HCT116 (cell line): ENCODE measurements at regions not wholly inside any gene's neighbourhood (a gene's known extent, or its start where the extent isn't known, plus 50 kb on each side); places are given as distances from the start of the nearest gene placed in this dataset.

Experiments used
- ATAC-seq: fragments of 200-7000 bp; cut with Tn5 transposase; 2 replicates; pipeline ENCODE4 v1.9.1; 2020; ENCODE audit warnings: mild to moderate bottlenecking, moderate library complexity
- BruUV-seq: library from RNA; stranded (reverse); fragments of 400-500 nt; replicated peaks from 2 replicates; lab custom pipeline; 2021; lab: Mats Ljungman, UMichigan
- CTCF ChIA-PET: fragments of 300-600 bp; sonication (Branson Sonifier 250); formaldehyde crosslinking; loops from one replicate; lab custom pipeline; 2021; ENCODE audit warnings: antibody characterized with exemption; lab: Charles Lee
- POLR2A ChIA-PET: fragments of 300-600, 350-600 bp; sonication (Branson Sonifier 250); formaldehyde crosslinking; loops from one replicate; lab custom pipeline; 2021; ENCODE audit warnings: antibody characterized with exemption; lab: Charles Lee
- RAD21 ChIA-PET, 2 experiments: fragments of 300-600 bp; sonication (Branson Sonifier 250); formaldehyde crosslinking; loops; one replicate each; lab custom pipeline; 2023; ENCODE audit warnings: low total read pairs in 2 of 2; ENCODE audit not compliant: uncharacterized antibody in 2 of 2, unreplicated experiment in 2 of 2, low non-redundant PET in 1 of 2; lab: Charles Lee
- DNase-seq: peaks from one replicate; pipeline ENCODE4 v3.0.0-alpha.2; 2010; ENCODE audit warnings: low read depth, low spot score
- H2AFZ ChIP-seq: fragments of 200-600 bp; shearing (Covaris generic), sonication (generic); 2 replicates; pipeline ENCODE4 v1.6.1; 2017; ENCODE audit warnings: low read depth, mixed run types, mixed read lengths, antibody characterized with exemption, low read length; ENCODE audit not compliant: poor library complexity, severe bottlenecking
- H3K27ac ChIP-seq: 2 replicates; pipeline ENCODE4 v1.5.1; 2012; ENCODE audit warnings: low read depth, low read length
- H3K27me3 ChIP-seq: fragments of 200-600 bp; sonication (generic); 2 replicates; pipeline ENCODE4 v1.6.1; 2016; ENCODE audit warnings: mixed run types, low read length, mixed read lengths; ENCODE audit not compliant: insufficient read depth
- H3K36me3 ChIP-seq, 2 experiments: fragments of 200-500 bp in 1 of 2; fragments of 200-600 bp in 1 of 2; sonication (Bioruptor generic) in 1 of 2; sonication (generic) in 1 of 2; 2 replicates each; pipeline versions ENCODE4 v1.5.1 to v1.6.1; 2014 to 2016; ENCODE audit warnings: low read length in 2 of 2, inconsistent platforms in 1 of 2, mixed read lengths in 1 of 2, mixed run types in 1 of 2; ENCODE audit not compliant: insufficient read depth in 2 of 2, control insufficient read depth in 1 of 2
- H3K4me1 ChIP-seq, 2 experiments: fragments of 200-600 bp in 1 of 2; sonication (generic) in 1 of 2; 2 replicates each; pipeline versions ENCODE4 v1.5.1 to v1.6.1; 2012 to 2017; ENCODE audit warnings: low read length in 2 of 2, inconsistent platforms in 1 of 2, mild to moderate bottlenecking in 1 of 2, mixed read lengths in 1 of 2, mixed run types in 1 of 2, moderate library complexity in 1 of 2; ENCODE audit not compliant: insufficient read depth in 2 of 2, control insufficient read depth in 1 of 2
- H3K4me2 ChIP-seq: fragments of 200-600 bp; sonication (generic); 2 replicates; pipeline ENCODE4 v1.6.1; 2017; ENCODE audit warnings: mixed run types, low read length, mixed read lengths
- H3K4me3 ChIP-seq, 2 experiments: fragments of 200-600 bp in 1 of 2; sonication (generic) in 1 of 2; replicated peaks in 1 of 2; 2 replicates each; pipeline ENCODE4 v1.5.1; 2011 to 2016; ENCODE audit warnings: low read length in 2 of 2, control low read depth in 1 of 2, low read depth in 1 of 2, mild to moderate bottlenecking in 1 of 2, mixed read lengths in 1 of 2, mixed run types in 1 of 2
- H3K79me2 ChIP-seq: fragments of 200-600 bp; sonication (generic); 2 replicates; pipeline ENCODE4 v1.6.1; 2017; ENCODE audit warnings: mild to moderate bottlenecking, mixed run types, low read length, moderate library complexity, mixed read lengths; ENCODE audit not compliant: insufficient read depth
- H3K9ac ChIP-seq: fragments of 200-600 bp; sonication (generic); 2 replicates; pipeline ENCODE4 v1.6.1; 2016; ENCODE audit warnings: low read length, mixed read lengths
- H3K9me2 ChIP-seq: fragments of 200-600 bp; sonication (generic), shearing (Covaris generic); 2 replicates; pipeline ENCODE4 v1.6.1; 2017; ENCODE audit warnings: mixed run types, mild to moderate bottlenecking, moderate library complexity; ENCODE audit not compliant: insufficient read depth
- H3K9me3 ChIP-seq, 2 experiments: fragments of 200-500 bp in 1 of 2; fragments of 200-600 bp in 1 of 2; sonication (Bioruptor generic) in 1 of 2; sonication (generic) in 1 of 2; 2 replicates each; pipeline ENCODE4 v1.6.1; 2014 to 2017; ENCODE audit warnings: low read length in 2 of 2, mixed read lengths in 2 of 2, inconsistent platforms in 1 of 2, low read depth in 1 of 2, mild to moderate bottlenecking in 1 of 2, mixed run types in 1 of 2, moderate library complexity in 1 of 2; ENCODE audit not compliant: control insufficient read depth in 1 of 2, insufficient read depth in 1 of 2
- H4K20me1 ChIP-seq: fragments of 200-600 bp; sonication (generic), shearing (Covaris generic); 2 replicates; pipeline ENCODE4 v1.6.1; 2017; ENCODE audit warnings: mixed run types, mild to moderate bottlenecking, moderate library complexity; ENCODE audit not compliant: insufficient read depth
- ATF3 ChIP-seq: IDR thresholded peaks from 2 replicates; pipeline ENCODE4 v1.6.1; 2012
- CBX3 ChIP-seq: IDR thresholded peaks from 2 replicates; pipeline ENCODE4 v1.6.1; 2012; ENCODE audit warnings: low read depth
- CEBPB ChIP-seq: IDR thresholded peaks from 2 replicates; pipeline ENCODE4 v1.6.1; 2012; ENCODE audit warnings: low read depth
- CTCF ChIP-seq, 3 experiments: fragments of 200-600 bp in 1 of 3; sonication (generic) in 1 of 3; IDR thresholded peaks in 2 of 3; conservative IDR thresholded peaks in 1 of 3; 2 replicates each; pipeline ENCODE4 v1.5.1; 2012 to 2017; ENCODE audit warnings: low read depth in 2 of 3, low read length in 2 of 3, antibody characterized with exemption in 1 of 3, borderline replicate concordance in 1 of 3, control low read depth in 1 of 3, mild to moderate bottlenecking in 1 of 3, mixed read lengths in 1 of 3, mixed run types in 1 of 3, moderate library complexity in 1 of 3; ENCODE audit not compliant: insufficient read depth in 1 of 3
- ELF1 ChIP-seq: IDR thresholded peaks from 2 replicates; pipeline ENCODE4 v1.6.1; 2012; ENCODE audit warnings: low read depth, borderline replicate concordance
- EZH2 ChIP-seq: fragments of 200-600 bp; sonication (generic); IDR thresholded peaks from 2 replicates; pipeline ENCODE4 v1.6.1; 2017; ENCODE audit warnings: antibody characterized with exemption, mixed run types
- EZH2phosphoT487 ChIP-seq: fragments of 200-600 bp; IDR thresholded peaks from 2 replicates; pipeline ENCODE4 v1.6.1; 2018; ENCODE audit warnings: antibody characterized with exemption, borderline replicate concordance
- FOSL1 ChIP-seq: IDR thresholded peaks from 2 replicates; pipeline ENCODE4 v1.6.1; 2012; ENCODE audit warnings: low read depth
- JUND ChIP-seq: IDR thresholded peaks from 2 replicates; pipeline ENCODE4 v1.6.1; 2012
- MAX ChIP-seq: IDR thresholded peaks from 2 replicates; pipeline ENCODE4 v1.6.1; 2012
- POLR2A ChIP-seq: IDR thresholded peaks from 2 replicates; pipeline ENCODE4 v1.7.0; 2011; ENCODE audit warnings: borderline replicate concordance; ENCODE audit not compliant: insufficient read depth, insufficient read length; ENCODE audit errors: extremely low read depth
- POLR2AphosphoS5 ChIP-seq: IDR thresholded peaks from 2 replicates; pipeline ENCODE4 v1.6.1; 2011; ENCODE audit warnings: mild to moderate bottlenecking, low read depth, low read length, moderate library complexity
- REST ChIP-seq: IDR thresholded peaks from 2 replicates; pipeline ENCODE4 v1.6.1; 2012; ENCODE audit warnings: low read depth
- SIN3A ChIP-seq: IDR thresholded peaks from 2 replicates; pipeline ENCODE4 v1.6.1; 2012; ENCODE audit warnings: low read depth
- SP1 ChIP-seq: IDR thresholded peaks from 2 replicates; pipeline ENCODE4 v1.6.1; 2012; ENCODE audit warnings: low read depth
- SRF ChIP-seq: IDR thresholded peaks from 2 replicates; pipeline ENCODE4 v1.6.1; 2012; ENCODE audit warnings: low read depth
- YY1 ChIP-seq: IDR thresholded peaks from 2 replicates; pipeline ENCODE4 v1.6.1; 2011; ENCODE audit warnings: low read length, low read depth, moderate library complexity, mild to moderate bottlenecking; ENCODE audit not compliant: insufficient replicate concordance; ENCODE audit errors: extremely low read depth
- ZBTB33 ChIP-seq: IDR thresholded peaks from 2 replicates; pipeline ENCODE4 v1.6.1; 2011; ENCODE audit warnings: mild to moderate bottlenecking, low read length, moderate library complexity; ENCODE audit not compliant: insufficient replicate concordance; ENCODE audit errors: extremely low read depth
- ZFX ChIP-seq: fragments of 450-650 bp; IDR thresholded peaks from 2 replicates; pipeline ENCODE4 v1.6.1; 2017
- intact Hi-C: fragments of 100-400 bp; cut with micrococcal nuclease; formaldehyde crosslinking; loops from 2 replicates; pipeline ENCODE4 v1.10.0; 2022

- no peaks in the 10 kb centered on the region for H4K20me1 ChIP-seq
- H3K27me3 ChIP-seq: no peaks in the 10 kb centered on the region
- no peaks in the 10 kb centered on the region for H3K4me1 ChIP-seq
- no peak overlapping the region for H3K4me2 ChIP-seq
- no peaks in the 10 kb centered on the region for H3K9me3 ChIP-seq
- H2AFZ ChIP-seq: no peak overlapping the region
- DNase-seq (no peak), ATAC-seq (no peak)
- H3K79me2 ChIP-seq: no peaks in the 10 kb centered on the region
- no TSS peak for BruUV-seq
- H3K4me3 ChIP-seq: no peak overlapping the region
- no peak for TF ChIP-seq JUND
- TF ChIP-seq FOSL1: no peak
- no peak for TF ChIP-seq CBX3
- TF ChIP-seq CTCF (IDR thresholded peaks at IDR 0.05 in 2 of 3, conservative IDR thresholded peaks at IDR 0.05 in 1 of 3; ENCODE audit: borderline replicate concordance in 1 of 3, insufficient read depth in 1 of 3, low read depth in 2 of 3, low read length in 2 of 3): no peak
- TF ChIP-seq ZFX: no peak
- TF ChIP-seq POLR2AphosphoS5: no peak
- TF ChIP-seq POLR2A: no peak
- TF ChIP-seq ELF1: no peak
- no peak for TF ChIP-seq SP1
- no peak for TF ChIP-seq REST
- TF ChIP-seq EZH2phosphoT487: no peak
- TF ChIP-seq CEBPB: no peak
- no peak for TF ChIP-seq ZBTB33
- TF ChIP-seq YY1: no peak
- no peak for TF ChIP-seq SIN3A
- TF ChIP-seq MAX: no peak
- TF ChIP-seq ATF3: no peak
- TF ChIP-seq EZH2: no peak
- TF ChIP-seq SRF: no peak
- no peaks in the 10 kb centered on the region for H3K9me2 ChIP-seq
- ChIA-PET POLR2A (no interaction called here), RAD21 (no interaction called here), CTCF (no interaction called here)
- intact Hi-C loops: no loop called here
- no peak overlapping the region for H3K27ac ChIP-seq
- H3K36me3 ChIP-seq: no peaks in the 10 kb centered on the region
- H3K9ac ChIP-seq: no peak overlapping the region
These were observed 111.2 kb upstream of the ZNF827 start for GRCh38 chr4:146049802-146050201.
